Spleen (tissue), 11 donors: ENCODE measurements at regions not wholly inside any gene's neighbourhood (a gene's known extent, or its start where the extent isn't known, plus 50 kb on each side); places are given as distances from the start of the nearest gene placed in this dataset.

Source experiments
- DNase-seq: peaks from one replicate; pipeline ENCODE4 v3.0.0-alpha.2; 2020
- H3K27ac ChIP-seq, 8 donors: fragments of 200-600 bp; sonication (generic) in 7 of 8; 1 replicate in 4 of 8; 2 replicates in 4 of 8; pipeline versions ENCODE4 v1.5.0 to v1.8.0; 2016 to 2021; ENCODE audit warnings: inconsistent platforms in 4 of 8, mild to moderate bottlenecking in 4 of 8, moderate library complexity in 1 of 8
- H3K27me3 ChIP-seq, 7 donors: fragments of 200-600 bp; sonication (generic) in 6 of 7; replicated peaks in 1 of 7; 1 replicate in 4 of 7; 2 replicates in 3 of 7; pipeline versions ENCODE4 v1.5.0 to v1.8.0; 2016 to 2021; ENCODE audit warnings: inconsistent platforms in 3 of 7, mild to moderate bottlenecking in 1 of 7
- H3K36me3 ChIP-seq, 6 donors: fragments of 200-600 bp; sonication (generic) in 5 of 6; 1 replicate in 4 of 6; 2 replicates in 2 of 6; pipeline versions ENCODE4 v1.5.0 to v1.8.0; 2016 to 2021; ENCODE audit warnings: inconsistent platforms in 2 of 6
- H3K4me1 ChIP-seq, 6 donors: fragments of 200-600 bp; sonication (generic) in 5 of 6; 1 replicate in 3 of 6; 2 replicates in 3 of 6; pipeline versions ENCODE4 v1.5.0 to v1.8.0; 2016 to 2021; ENCODE audit warnings: inconsistent platforms in 3 of 6
- H3K4me3 ChIP-seq, 8 donors: fragments of 200-600 bp; sonication (generic) in 7 of 8; 1 replicate in 4 of 8; 2 replicates in 4 of 8; pipeline versions ENCODE4 v1.5.0 to v1.8.0; 2016 to 2021; ENCODE audit warnings: inconsistent platforms in 4 of 8, mild to moderate bottlenecking in 4 of 8, moderate library complexity in 2 of 8
- H3K9me3 ChIP-seq, 8 donors: fragments of 200-600 bp; sonication (generic) in 7 of 8; 1 replicate in 4 of 8; 2 replicates in 4 of 8; pipeline versions ENCODE4 v1.5.0 to v1.8.0; 2016 to 2021; ENCODE audit warnings: inconsistent platforms in 4 of 8
- CTCF ChIP-seq, 11 experiments: fragments of 200-600 bp in 7 of 11; fragments of 450-650 bp in 4 of 11; sonication (generic) in 4 of 11; IDR thresholded peaks in 8 of 11; conservative IDR thresholded peaks in 3 of 11; 1 replicate in 7 of 11; 2 replicates in 4 of 11; pipeline versions ENCODE4 v1.4.0 to v1.8.0; 2016 to 2021; ENCODE audit warnings: antibody characterized with exemption in 11 of 11, inconsistent platforms in 4 of 11, mild to moderate bottlenecking in 1 of 11
- POLR2A ChIP-seq, 3 donors: fragments of 450-650 bp; IDR thresholded peaks; one replicate each; pipeline ENCODE4 v1.5.1; 2017; ENCODE audit warnings: antibody characterized with exemption in 3 of 3, mild to moderate bottlenecking in 1 of 3
- POLR2AphosphoS5 ChIP-seq, 3 donors: sonication (generic); formaldehyde crosslinking; IDR thresholded peaks; one replicate each; pipeline ENCODE4 v1.5.1; 2017; ENCODE audit warnings: antibody characterized with exemption in 3 of 3
- WGBS, 5 donors: extraction: QIAGEN DNeasy Blood & Tissue Kit in 3 of 5; methylation state at CpG; one replicate each; pipeline versions ENCODE4 v1.1.5 to v1.1.7; 2013 to 2018; 5-methylcytosine and 5-hydroxymethylcytosine counted together
- intact Hi-C: fragments of 100-400 bp; cut with DNase I; formaldehyde crosslinking; loops from one replicate; pipeline ENCODE4 v1.15.0; 2023; ENCODE audit warnings: low total_unique reads
- donor health status: healthy with polysubstance abuse.
- donor health status: DM: no; HTN: no; CAD: no; lungs with moderate emphysema.
- donor health status: DM: no; HTN: no; CAD: no.
- donor health status: Bipolar disorder and iron deficiency.
- donor health status: healthy.
- donor health status: DM: no; HTN: no; CAD: no.
- donor health status: DM: yes; HTN: yes; CAD: no.

- no peak overlapping the region for H3K4me3 ChIP-seq
- TF ChIP-seq CTCF (IDR thresholded peaks at IDR 0.05 in 8 of 11, conservative IDR thresholded peaks at IDR 0.05 in 3 of 11) (no peak), POLR2AphosphoS5 (IDR thresholded peaks at IDR 0.05) (no peak), POLR2A (IDR thresholded peaks at IDR 0.05) (no peak)
- WGBS, 5 donors, result 91 to 99% (median 95%) methylated on average over 2 of the region's 2 CpGs
- H3K27ac ChIP-seq, result no peak overlapping the region
- no peaks in the 10 kb centered on the region for H3K36me3 ChIP-seq
- peaks cover 0 to 2% (median under 1%) of the 10 kb centered on the region in 8 donors for H3K9me3 ChIP-seq
- DNase-seq, result no peak
- intact Hi-C loops, result no loop called here
- peaks cover 0 to 4% (median 0%) of the 10 kb centered on the region in 7 donors for H3K27me3 ChIP-seq
- no peaks in the 10 kb centered on the region for H3K4me1 ChIP-seq
Measured at GRCh38 chr11:82634091-82634490, 99.6 kb downstream of the FAM181B start.

GRCh38 chr11:82631722-82632630 is 101.7 kb downstream of the FAM181B start:
- Histone ChIP-seq H3K9me3 (peaks cover 0 to 21% (median 7%) of the 10 kb centered on the region in 8 donors), H3K36me3 (no peaks in the 10 kb centered on the region), H3K4me1 (no peaks in the 10 kb centered on the region), H3K27ac (no peak overlapping the region), H3K27me3 (peaks cover 0 to 4% (median 0%) of the 10 kb centered on the region in 7 donors), H3K4me3 (no peak overlapping the region)
- WGBS, 5 donors, result 37 to 45% (median 42%) methylated on average over 4 of the region's 4 CpGs
- DNase-seq, result no peak
- TF ChIP-seq POLR2AphosphoS5 (IDR thresholded peaks at IDR 0.05) (no peak), POLR2A (IDR thresholded peaks at IDR 0.05) (no peak), CTCF (IDR thresholded peaks at IDR 0.05 in 8 of 11, conservative IDR thresholded peaks at IDR 0.05 in 3 of 11) (no peak)
- intact Hi-C loops, result no loop called here

- Histone ChIP-seq H3K9me3 (no peaks in the 10 kb centered on the region), H3K4me3 (no peak overlapping the region), H3K36me3 (no peaks in the 10 kb centered on the region), H3K4me1 (no peaks in the 10 kb centered on the region), H3K27ac (no peak overlapping the region), H3K27me3 (no peaks in the 10 kb centered on the region)
- TF ChIP-seq POLR2A (IDR thresholded peaks at IDR 0.05) (no peak), CTCF (IDR thresholded peaks at IDR 0.05 in 8 of 11, conservative IDR thresholded peaks at IDR 0.05 in 3 of 11) (no peak), POLR2AphosphoS5 (IDR thresholded peaks at IDR 0.05) (no peak)
- no peak for DNase-seq
- intact Hi-C loops, result no loop called here
Measured at GRCh38 chr11:82610671-82611070, 123.0 kb downstream of the FAM181B start.

- H3K9me3 ChIP-seq, result no peaks in the 10 kb centered on the region
- no peaks in the 10 kb centered on the region for H3K36me3 ChIP-seq
- H3K4me1 ChIP-seq, result no peaks in the 10 kb centered on the region
- WGBS, 5 donors, result 83 to 93% (median 87%) methylated on average over 1 of the region's 1 CpG
- TF ChIP-seq POLR2A (IDR thresholded peaks at IDR 0.05) (no peak), CTCF (IDR thresholded peaks at IDR 0.05 in 8 of 11, conservative IDR thresholded peaks at IDR 0.05 in 3 of 11) (no peak), POLR2AphosphoS5 (IDR thresholded peaks at IDR 0.05) (no peak)
- no peak overlapping the region for H3K4me3 ChIP-seq
- intact Hi-C loops, result no loop called here
- H3K27me3 ChIP-seq, result no peaks in the 10 kb centered on the region
- DNase-seq, result no peak
- no peak overlapping the region for H3K27ac ChIP-seq
Measured at GRCh38 chr11:82606738-82607137, 126.9 kb downstream of the FAM181B start.
